K562 (cell line): ENCODE measurements at regions not wholly inside any gene's neighbourhood (a gene's known extent, or its start where the extent isn't known, plus 50 kb on each side); places are given as distances from the start of the nearest gene placed in this dataset.

Experiments
- ATF7 ChIP-seq: fragments of 450-650 bp; IDR thresholded peaks from 2 replicates; pipeline ENCODE4 v1.7.1; 2014; ENCODE audit warnings: mild to moderate bottlenecking, moderate library complexity
- C11orf30 ChIP-seq: fragments of 450-650 bp; IDR thresholded peaks from 2 replicates; pipeline ENCODE4 v1.6.1; 2016; ENCODE audit warnings: low read depth, mild to moderate bottlenecking
- CBFA2T3 ChIP-seq: fragments of 450-650 bp; IDR thresholded peaks from 2 replicates; pipeline ENCODE4 v1.6.1; 2017
- CBX1 ChIP-seq: sonication (generic); IDR thresholded peaks from 2 replicates; pipeline ENCODE4 v1.6.1; 2016; ENCODE audit warnings: antibody characterized with exemption, low read depth, mild to moderate bottlenecking
- CEBPG ChIP-seq, 3 experiments: fragments of 200-800 bp in 1 of 3; sonication (Bioruptor generic) in 1 of 3; sonication (generic) in 1 of 3; formaldehyde crosslinking in 1 of 3; IDR thresholded peaks in 2 of 3; conservative IDR thresholded peaks in 1 of 3; 2 replicates each; pipeline versions ENCODE4 v1.6.1 to v1.8.0; 2016 to 2022; ENCODE audit warnings: missing compliant biosample characterization in 2 of 3, missing genetic modification characterization in 2 of 3, mild to moderate bottlenecking in 1 of 3, missing genetic modification reagents in 1 of 3
- CREM ChIP-seq: IDR thresholded peaks from 2 replicates; pipeline ENCODE4 v1.6.1; 2014; ENCODE audit warnings: antibody characterized with exemption, low read depth
- FIP1L1 ChIP-seq: fragments of 200-400 bp; formaldehyde crosslinking; IDR thresholded peaks from 2 replicates; pipeline ENCODE4 v1.6.1; 2018; ENCODE audit warnings: mild to moderate bottlenecking, low read depth, low read length; ENCODE audit not compliant: poor library complexity, severe bottlenecking
- HMG20A ChIP-seq: fragments of 450-650 bp; formaldehyde crosslinking; conservative IDR thresholded peaks from 2 replicates; pipeline ENCODE4 v1.4.0; 2020; ENCODE audit warnings: mild to moderate bottlenecking, mixed read lengths
- JUND ChIP-seq, 2 experiments: IDR thresholded peaks; 2 replicates in 1 of 2; 3 replicates in 1 of 2; pipeline ENCODE4 v1.6.1; 2011; ENCODE audit warnings: borderline replicate concordance in 2 of 2, low read depth in 2 of 2, low read length in 2 of 2, improper control_type of control experiment in 1 of 2, missing biosample characterization in 1 of 2, missing genetic modification characterization in 1 of 2, missing genetic modification reagents in 1 of 2
- MYC ChIP-seq, 2 experiments: fragments of 250-450 bp in 1 of 2; sonication (Bioruptor Pico) in 1 of 2; IDR thresholded peaks; 2 replicates each; pipeline versions ENCODE4 v1.5.1 to v1.6.1; 2012 to 2021; ENCODE audit warnings: low read depth in 2 of 2, borderline replicate concordance in 1 of 2, improper control_type of control experiment in 1 of 2, low read length in 1 of 2, mild to moderate bottlenecking in 1 of 2, moderate library complexity in 1 of 2
- PTBP1 ChIP-seq: fragments of 200-400 bp; formaldehyde crosslinking; IDR thresholded peaks from 2 replicates; pipeline ENCODE4 v1.6.1; 2017; ENCODE audit warnings: low read depth, low read length
- RCOR1 ChIP-seq, 2 experiments: IDR thresholded peaks; 2 replicates each; pipeline ENCODE4 v1.6.1; 2012; ENCODE audit warnings: low read depth in 2 of 2, low read length in 2 of 2, borderline replicate concordance in 1 of 2, improper control_type of control experiment in 1 of 2
- SMARCA4 ChIP-seq: fragments of 450-650 bp; IDR thresholded peaks from 2 replicates; pipeline ENCODE4 v1.6.1; 2016
- TCF3 ChIP-seq: sonication (generic); formaldehyde crosslinking; IDR thresholded peaks from 2 replicates; pipeline ENCODE4 v1.4.0; 2020; ENCODE audit warnings: mild to moderate bottlenecking, missing genetic modification reagents
- TEAD1 ChIP-seq, 2 experiments: fragments of 450-650 bp in 1 of 2; sonication (generic) in 1 of 2; formaldehyde crosslinking; IDR thresholded peaks; 2 replicates each; pipeline versions ENCODE4 v1.4.0 to v1.8.0; 2020 to 2022; ENCODE audit warnings: mild to moderate bottlenecking in 2 of 2, missing genetic modification reagents in 1 of 2
- XRCC5 ChIP-seq: fragments of 200-400 bp; formaldehyde crosslinking; IDR thresholded peaks from 2 replicates; pipeline ENCODE4 v1.6.1; 2017; ENCODE audit warnings: low read depth, mild to moderate bottlenecking, low read length
- ZBTB1 ChIP-seq: sonication (generic); formaldehyde crosslinking; IDR thresholded peaks from 2 replicates; pipeline ENCODE4 v1.8.1; 2023; ENCODE audit warnings: missing genetic modification reagents, low read depth, mild to moderate bottlenecking, borderline replicate concordance
- ZNF311 ChIP-seq: fragments of 250-450 bp; sonication (Bioruptor Pico); IDR thresholded peaks from 2 replicates; pipeline ENCODE4 v1.4.0; 2020; ENCODE audit warnings: mild to moderate bottlenecking, moderate library complexity
- ZNF316 ChIP-seq: fragments of 450-650 bp; IDR thresholded peaks from 2 replicates; pipeline ENCODE4 v1.6.1; 2016
- ZNF695 ChIP-seq: fragments of 450-650 bp; formaldehyde crosslinking; IDR thresholded peaks from 2 replicates; pipeline ENCODE4 v1.4.0; 2020; ENCODE audit warnings: mild to moderate bottlenecking, moderate library complexity
- TF ChIP-seq, protein P1 (sequence below): sonication (generic); formaldehyde crosslinking; IDR thresholded peaks from 2 replicates; pipeline ENCODE4 v1.8.0; 2022; ENCODE audit warnings: missing genetic modification reagents, mild to moderate bottlenecking, moderate library complexity, borderline replicate concordance
- TF ChIP-seq, protein P2 (sequence below), 3 experiments: IDR thresholded peaks in 2 of 3; conservative IDR thresholded peaks in 1 of 3; 2 replicates each; pipeline ENCODE4 v1.5.1; 2011 to 2012; ENCODE audit warnings: low read length in 3 of 3, mild to moderate bottlenecking in 3 of 3, control low read depth in 2 of 3, improper control_type of control experiment in 1 of 3, inconsistent platforms in 1 of 3, low read depth in 1 of 3, mixed read lengths in 1 of 3, moderate library complexity in 1 of 3; ENCODE audit not compliant: insufficient read depth in 2 of 3
- TF ChIP-seq, protein P3 (sequence below): fragments of 450-650 bp; conservative IDR thresholded peaks from 2 replicates; pipeline ENCODE4 v1.6.1; 2016; ENCODE audit warnings: missing genetic modification characterization, low read depth, mild to moderate bottlenecking, missing compliant biosample characterization, moderate library complexity

DNA sequence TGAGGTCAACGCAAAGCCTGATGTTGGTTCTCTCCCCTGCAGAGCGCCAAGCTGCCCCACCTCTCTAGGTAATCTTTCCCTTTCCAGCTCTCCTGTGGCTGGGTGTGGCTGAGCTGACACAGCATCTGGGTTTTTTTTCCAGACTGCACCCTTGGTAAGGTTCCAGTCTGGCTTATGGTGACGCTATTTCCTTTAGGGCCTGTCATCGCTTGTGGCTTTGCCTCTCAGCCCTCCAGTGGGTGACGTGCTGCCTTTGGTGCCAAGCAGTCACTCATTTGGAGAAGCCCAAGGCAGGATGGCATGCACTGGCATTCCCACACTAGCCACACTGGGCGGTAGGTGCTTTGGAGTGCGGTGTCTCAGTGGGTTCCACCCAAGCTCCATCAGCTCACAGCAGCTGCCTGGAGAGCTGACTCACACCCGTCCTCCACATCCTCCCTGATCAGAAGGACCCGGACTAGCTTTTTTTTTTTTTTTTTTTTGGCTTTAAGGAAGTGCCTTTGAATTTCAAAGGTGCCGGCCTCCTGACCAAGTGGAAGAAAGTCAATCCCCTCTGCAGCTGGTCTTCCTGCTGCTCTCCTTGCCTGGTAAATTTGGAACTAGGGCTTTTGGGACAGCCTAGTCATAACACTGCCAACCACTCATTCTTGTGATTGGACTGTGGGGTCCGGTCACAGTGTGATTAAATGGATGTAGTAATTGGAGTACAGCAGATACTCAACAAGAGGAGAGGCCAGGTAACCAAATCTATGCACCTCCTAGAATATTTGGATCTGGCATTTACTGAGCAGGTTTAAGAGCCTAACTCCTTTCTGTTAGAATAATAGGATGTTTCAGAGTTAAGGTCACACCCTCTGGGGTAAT lies 153.6 kb downstream of the CD83 start (continued):
- TF ChIP-seq, protein P1, sequence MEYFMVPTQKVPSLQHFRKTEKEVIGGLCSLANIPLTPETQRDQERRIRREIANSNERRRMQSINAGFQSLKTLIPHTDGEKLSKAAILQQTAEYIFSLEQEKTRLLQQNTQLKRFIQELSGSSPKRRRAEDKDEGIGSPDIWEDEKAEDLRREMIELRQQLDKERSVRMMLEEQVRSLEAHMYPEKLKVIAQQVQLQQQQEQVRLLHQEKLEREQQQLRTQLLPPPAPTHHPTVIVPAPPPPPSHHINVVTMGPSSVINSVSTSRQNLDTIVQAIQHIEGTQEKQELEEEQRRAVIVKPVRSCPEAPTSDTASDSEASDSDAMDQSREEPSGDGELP (CRISPR knock-in tag): peak; percentile 54; the same call in 1 of the 2 replicates
- TF ChIP-seq HMG20A (CRISPR knock-in tag) (no peak), ZBTB1 (CRISPR knock-in tag) (peak; percentile 71; the same call in 1 of the 2 replicates), TEAD1 (CRISPR knock-in tag; IDR thresholded peaks at IDR 0.05) (no peak), ZNF316 (peak; percentile 84), FIP1L1 (no peak), CBFA2T3 (peak; percentile 77), ATF7 (peak; percentile 50; the same call in 1 of the 2 replicates), CREM (0 out of 2 replicates have a peak, but pooled peaks have one; percentile 24), TCF3 (CRISPR knock-in tag) (peak; percentile 76), SMARCA4 (peak; percentile 68), MYC (IDR thresholded peaks at IDR 0.05; ENCODE audit: low read depth, low read length) (no peak), MYC (CRISPR knock-in tag; IDR thresholded peaks at IDR 0.05; ENCODE audit: borderline replicate concordance, low read depth) (no peak), C11orf30 (peak; percentile 66), CEBPG (CRISPR knock-in tag; IDR thresholded peaks at IDR 0.05) (no peak), CEBPG (tag; conservative IDR thresholded peaks at IDR 0.05 in 1 of 2, IDR thresholded peaks at IDR 0.05 in 1 of 2) (no peak), PTBP1 (no peak), JUND (IDR thresholded peaks at IDR 0.05; ENCODE audit: borderline replicate concordance, low read depth, low read length) (peak; percentile 77; the same call in 1 of the 2 replicates), JUND (tag; IDR thresholded peaks at IDR 0.05; ENCODE audit: borderline replicate concordance, low read depth, low read length) (peak; percentile 81; the same call in 2 of the 3 replicates), RCOR1 (IDR thresholded peaks at IDR 0.05; ENCODE audit: borderline replicate concordance in 1 of 2, low read depth in 2 of 2, low read length in 2 of 2) (peak in 1 of 2 experiments; percentile 24; a peak in 1 of 4 replicates), CBX1 (no peak), ZNF311 (CRISPR knock-in tag) (no peak), ZNF695 (CRISPR knock-in tag) (no peak), XRCC5 (peak; percentile 54; the same call in 1 of the 2 replicates)
- TF ChIP-seq, protein P2, sequence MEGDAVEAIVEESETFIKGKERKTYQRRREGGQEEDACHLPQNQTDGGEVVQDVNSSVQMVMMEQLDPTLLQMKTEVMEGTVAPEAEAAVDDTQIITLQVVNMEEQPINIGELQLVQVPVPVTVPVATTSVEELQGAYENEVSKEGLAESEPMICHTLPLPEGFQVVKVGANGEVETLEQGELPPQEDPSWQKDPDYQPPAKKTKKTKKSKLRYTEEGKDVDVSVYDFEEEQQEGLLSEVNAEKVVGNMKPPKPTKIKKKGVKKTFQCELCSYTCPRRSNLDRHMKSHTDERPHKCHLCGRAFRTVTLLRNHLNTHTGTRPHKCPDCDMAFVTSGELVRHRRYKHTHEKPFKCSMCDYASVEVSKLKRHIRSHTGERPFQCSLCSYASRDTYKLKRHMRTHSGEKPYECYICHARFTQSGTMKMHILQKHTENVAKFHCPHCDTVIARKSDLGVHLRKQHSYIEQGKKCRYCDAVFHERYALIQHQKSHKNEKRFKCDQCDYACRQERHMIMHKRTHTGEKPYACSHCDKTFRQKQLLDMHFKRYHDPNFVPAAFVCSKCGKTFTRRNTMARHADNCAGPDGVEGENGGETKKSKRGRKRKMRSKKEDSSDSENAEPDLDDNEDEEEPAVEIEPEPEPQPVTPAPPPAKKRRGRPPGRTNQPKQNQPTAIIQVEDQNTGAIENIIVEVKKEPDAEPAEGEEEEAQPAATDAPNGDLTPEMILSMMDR (IDR thresholded peaks at IDR 0.05 in 2 of 3, conservative IDR thresholded peaks at IDR 0.05 in 1 of 3; ENCODE audit: insufficient read depth in 2 of 3, low read depth in 1 of 3, low read length in 3 of 3): 0 out of 6 replicates have a peak, but pooled peaks of 1 of the 3 experiments have one; percentile 1
- TF ChIP-seq, protein P3, sequence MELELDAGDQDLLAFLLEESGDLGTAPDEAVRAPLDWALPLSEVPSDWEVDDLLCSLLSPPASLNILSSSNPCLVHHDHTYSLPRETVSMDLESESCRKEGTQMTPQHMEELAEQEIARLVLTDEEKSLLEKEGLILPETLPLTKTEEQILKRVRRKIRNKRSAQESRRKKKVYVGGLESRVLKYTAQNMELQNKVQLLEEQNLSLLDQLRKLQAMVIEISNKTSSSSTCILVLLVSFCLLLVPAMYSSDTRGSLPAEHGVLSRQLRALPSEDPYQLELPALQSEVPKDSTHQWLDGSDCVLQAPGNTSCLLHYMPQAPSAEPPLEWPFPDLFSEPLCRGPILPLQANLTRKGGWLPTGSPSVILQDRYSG (tag): no peak
